PC-3 (cell line): ENCODE measurements at regions not wholly inside any gene's neighbourhood (a gene's known extent, or its start where the extent isn't known, plus 50 kb on each side); places are given as distances from the start of the nearest gene placed in this dataset.

Experiments
- ATAC-seq: fragments of 200-7000 bp; cut with Tn5 transposase; 2 replicates; pipeline ENCODE4 v1.9.1; 2020; ENCODE audit warnings: mild to moderate bottlenecking, moderate library complexity
- BruUV-seq: library from RNA; stranded (reverse); fragments of 400-500 nt; replicated peaks from 2 replicates; lab custom pipeline; 2021; lab: Mats Ljungman, UMichigan
- CTCF ChIA-PET: fragments of 300-600 bp; sonication (Branson Sonifier 250); formaldehyde crosslinking; loops from one replicate; lab custom pipeline; 2022; ENCODE audit warnings: antibody characterized with exemption; lab: Charles Lee
- POLR2A ChIA-PET: fragments of 300-600 bp; sonication (Branson Sonifier 250); formaldehyde crosslinking; loops from one replicate; lab custom pipeline; 2022; ENCODE audit warnings: antibody characterized with exemption; ENCODE audit not compliant: unreplicated experiment; lab: Charles Lee
- DNase-seq: peaks from one replicate; pipeline ENCODE4 v3.0.0-alpha.2; 2015
- H2AFZ ChIP-seq: fragments of 300-600 bp; sonication (generic); 2 replicates; pipeline ENCODE4 v1.6.0; 2016; ENCODE audit warnings: antibody characterized with exemption, low read length
- H3F3A ChIP-seq: fragments of 300-600 bp; sonication (generic); one replicate; pipeline ENCODE4 v1.6.0; 2017; ENCODE audit warnings: antibody characterized with exemption, low read length, control low read depth, mild to moderate bottlenecking; ENCODE audit not compliant: unreplicated experiment
- H3K27ac ChIP-seq: fragments of 300-600 bp; sonication (generic); 2 replicates; pipeline ENCODE4 v1.5.1; 2016; ENCODE audit warnings: mild to moderate bottlenecking, low read length
- H3K27me3 ChIP-seq: fragments of 300-600 bp; sonication (generic); 2 replicates; pipeline ENCODE4 v1.6.1; 2016; ENCODE audit warnings: low read length, mixed read lengths
- H3K36me3 ChIP-seq: fragments of 300-600 bp; sonication (generic); 2 replicates; pipeline ENCODE4 v1.6.1; 2016; ENCODE audit warnings: low read depth, mixed run types, low read length, mixed read lengths
- H3K4me1 ChIP-seq: fragments of 300-600 bp; sonication (generic); 2 replicates; pipeline ENCODE4 v1.5.1; 2016; ENCODE audit warnings: low read length; ENCODE audit not compliant: insufficient read depth
- H3K4me2 ChIP-seq: fragments of 300-600 bp; sonication (generic); 2 replicates; pipeline ENCODE4 v1.6.0; 2016; ENCODE audit warnings: low read length
- H3K4me3 ChIP-seq: fragments of 300-600 bp; sonication (generic); 2 replicates; pipeline ENCODE4 v1.5.1; 2016; ENCODE audit warnings: mild to moderate bottlenecking, low read length, mixed read lengths
- H3K79me2 ChIP-seq: fragments of 300-600 bp; sonication (generic); 2 replicates; pipeline ENCODE4 v1.6.1; 2017; ENCODE audit warnings: low read length, mixed read lengths
- H3K9ac ChIP-seq: fragments of 300-600 bp; sonication (generic); 2 replicates; pipeline ENCODE4 v1.6.0; 2016; ENCODE audit warnings: mild to moderate bottlenecking, low read length
- H3K9me2 ChIP-seq: fragments of 300-600 bp; sonication (generic); replicated peaks from 2 replicates; pipeline ENCODE4 v1.6.1; 2016; ENCODE audit warnings: mixed run types, low read length, mixed read lengths
- H3K9me3 ChIP-seq: fragments of 300-600 bp; sonication (generic); 2 replicates; pipeline ENCODE4 v1.6.1; 2016; ENCODE audit warnings: low read length, mixed read lengths
- H4K20me1 ChIP-seq: fragments of 300-600 bp; sonication (generic); 2 replicates; pipeline ENCODE4 v1.6.1; 2016; ENCODE audit warnings: low read length, mixed read lengths
- EZH2 ChIP-seq: fragments of 300-600 bp; sonication (generic); IDR thresholded peaks from one replicate; pipeline ENCODE4 v1.6.1; 2017; ENCODE audit warnings: antibody characterized with exemption, mild to moderate bottlenecking, low read length; ENCODE audit not compliant: unreplicated experiment
- EZH2phosphoT487 ChIP-seq: fragments of 300-600 bp; sonication (generic); IDR thresholded peaks from 2 replicates; pipeline ENCODE4 v1.6.1; 2018; ENCODE audit warnings: mild to moderate bottlenecking, antibody characterized with exemption, low read length, borderline replicate concordance
- intact Hi-C: fragments of 100-400 bp; cut with micrococcal nuclease; formaldehyde crosslinking; loops from 2 replicates; pipeline ENCODE4 v1.9.0; 2023
- TF ChIP-seq, protein P1 (sequence below): fragments of 300-600 bp; sonication (generic); conservative IDR thresholded peaks from 2 replicates; pipeline ENCODE4 v1.5.1; 2017; ENCODE audit warnings: antibody characterized with exemption, low read depth, mild to moderate bottlenecking, low read length

DNA sequence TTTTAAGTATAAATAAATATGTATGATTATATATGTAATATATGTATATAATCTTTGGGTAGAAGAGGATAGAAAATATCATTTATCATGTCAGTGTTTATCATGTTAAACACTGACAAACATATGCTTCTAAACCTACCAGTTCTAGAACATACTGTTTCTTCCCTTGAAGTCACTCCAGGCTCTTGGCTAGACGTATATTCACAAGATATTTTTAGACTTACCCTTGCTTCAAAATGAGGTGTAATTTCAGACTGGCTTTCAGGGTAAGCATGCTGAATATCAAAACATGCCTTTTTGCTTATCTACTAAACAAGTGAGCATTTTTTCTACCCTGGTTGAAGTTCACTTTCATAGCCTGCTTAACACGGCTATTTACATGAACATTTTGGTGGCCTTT, 642.4 kb upstream of the PKDCC start:
- BruUV-seq: no TSS peak
- intact Hi-C loops: no loop called here

DNA sequence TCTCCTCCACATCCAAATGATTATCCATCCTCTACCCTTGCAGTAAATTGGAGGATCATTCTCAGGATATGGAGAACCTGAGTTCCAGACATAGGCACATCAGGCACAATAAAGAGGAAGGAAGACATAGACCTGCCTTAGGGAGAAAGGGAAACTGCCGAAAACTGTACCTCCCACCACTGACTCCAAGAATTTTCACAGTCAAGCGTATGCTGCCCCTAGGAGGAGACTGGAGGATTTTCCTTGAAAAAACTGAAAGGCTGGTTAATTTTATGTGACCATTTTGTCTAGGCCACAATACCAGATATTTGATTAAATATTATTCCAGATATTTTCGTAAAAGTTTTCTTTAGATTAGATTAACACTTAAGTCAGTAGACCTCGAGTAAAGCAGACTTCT, 638.5 kb upstream of the PKDCC start:
- Histone ChIP-seq H3K4me3 (no peak overlapping the region), H3K27me3 (no peaks in the 10 kb centered on the region), H3K9me3 (no peaks in the 10 kb centered on the region), H3K4me2 (no peak overlapping the region), H3K9ac (no peak overlapping the region), H3K79me2 (no peaks in the 10 kb centered on the region), H3K9me2 (no peaks in the 10 kb centered on the region), H3K4me1 (no peaks in the 10 kb centered on the region), H2AFZ (no peak overlapping the region), H3K36me3 (no peaks in the 10 kb centered on the region), H3K27ac (no peak overlapping the region), H3F3A (no peaks in the 10 kb centered on the region), H4K20me1 (no peaks in the 10 kb centered on the region)
- TF ChIP-seq, protein P1, sequence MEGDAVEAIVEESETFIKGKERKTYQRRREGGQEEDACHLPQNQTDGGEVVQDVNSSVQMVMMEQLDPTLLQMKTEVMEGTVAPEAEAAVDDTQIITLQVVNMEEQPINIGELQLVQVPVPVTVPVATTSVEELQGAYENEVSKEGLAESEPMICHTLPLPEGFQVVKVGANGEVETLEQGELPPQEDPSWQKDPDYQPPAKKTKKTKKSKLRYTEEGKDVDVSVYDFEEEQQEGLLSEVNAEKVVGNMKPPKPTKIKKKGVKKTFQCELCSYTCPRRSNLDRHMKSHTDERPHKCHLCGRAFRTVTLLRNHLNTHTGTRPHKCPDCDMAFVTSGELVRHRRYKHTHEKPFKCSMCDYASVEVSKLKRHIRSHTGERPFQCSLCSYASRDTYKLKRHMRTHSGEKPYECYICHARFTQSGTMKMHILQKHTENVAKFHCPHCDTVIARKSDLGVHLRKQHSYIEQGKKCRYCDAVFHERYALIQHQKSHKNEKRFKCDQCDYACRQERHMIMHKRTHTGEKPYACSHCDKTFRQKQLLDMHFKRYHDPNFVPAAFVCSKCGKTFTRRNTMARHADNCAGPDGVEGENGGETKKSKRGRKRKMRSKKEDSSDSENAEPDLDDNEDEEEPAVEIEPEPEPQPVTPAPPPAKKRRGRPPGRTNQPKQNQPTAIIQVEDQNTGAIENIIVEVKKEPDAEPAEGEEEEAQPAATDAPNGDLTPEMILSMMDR: no peak
- no peak for TF ChIP-seq EZH2
- no peak for TF ChIP-seq EZH2phosphoT487
- no TSS peak for BruUV-seq
- POLR2A ChIA-PET: no interaction called here
- ATAC-seq: no peak
- DNase-seq: peak; percentile 9
- CTCF ChIA-PET: no interaction called here
- intact Hi-C loops: no loop called here

More for the DNA sequence above, 642.4 kb upstream of the PKDCC start:
- no peaks in the 10 kb centered on the region for H3K9me3 ChIP-seq
- no peaks in the 10 kb centered on the region for H3K36me3 ChIP-seq
- TF ChIP-seq, protein P1: no peak
- TF ChIP-seq EZH2phosphoT487: no peak
- TF ChIP-seq EZH2: no peak
- H3K79me2 ChIP-seq: no peaks in the 10 kb centered on the region
- ChIA-PET POLR2A (no interaction called here), CTCF (no interaction called here)
- H3K4me3 ChIP-seq: no peak overlapping the region
- no peaks in the 10 kb centered on the region for H3K27me3 ChIP-seq
- H2AFZ ChIP-seq: no peak overlapping the region
- H3K4me2 ChIP-seq: no peak overlapping the region
- no peaks in the 10 kb centered on the region for H3F3A ChIP-seq
- no peak for ATAC-seq
- H3K4me1 ChIP-seq: no peaks in the 10 kb centered on the region
- H3K9ac ChIP-seq: no peak overlapping the region
- no peaks in the 10 kb centered on the region for H4K20me1 ChIP-seq
- no peak for DNase-seq
- H3K27ac ChIP-seq: no peak overlapping the region
- H3K9me2 ChIP-seq: no peaks in the 10 kb centered on the region

DNA sequence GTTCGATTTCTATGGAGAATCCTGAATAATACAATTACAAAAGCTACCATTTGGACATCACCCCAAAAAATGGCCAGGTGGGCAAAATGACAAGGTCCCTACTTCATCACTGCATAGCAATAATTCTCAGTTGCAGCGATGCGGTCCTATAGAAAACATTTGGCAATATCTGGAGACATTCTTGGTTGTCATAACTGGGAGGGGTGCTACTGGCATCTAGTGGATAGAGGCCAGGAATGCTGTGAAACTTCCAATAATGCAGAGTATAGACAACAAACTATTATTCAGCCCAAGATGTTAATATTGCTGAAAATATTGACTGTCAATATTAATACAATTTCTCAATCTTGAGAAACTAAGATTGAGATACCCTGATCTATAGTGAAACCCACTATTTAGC, 637.8 kb upstream of the PKDCC start:
- intact Hi-C loops: loop anchor here (2.0 to 5.0 kb wide), 2 partner anchors 455 to 568 kb away; no protein-coding TSS in a partner anchor
- Histone ChIP-seq H3K9ac (no peak overlapping the region), H3K4me1 (no peaks in the 10 kb centered on the region), H3K4me3 (no peak overlapping the region), H2AFZ (no peak overlapping the region), H3K36me3 (no peaks in the 10 kb centered on the region), H4K20me1 (no peaks in the 10 kb centered on the region), H3K79me2 (no peaks in the 10 kb centered on the region), H3F3A (no peaks in the 10 kb centered on the region), H3K27me3 (no peaks in the 10 kb centered on the region), H3K27ac (no peak overlapping the region), H3K9me3 (no peaks in the 10 kb centered on the region), H3K9me2 (no peaks in the 10 kb centered on the region), H3K4me2 (no peak overlapping the region)
- ATAC-seq (peak; percentile 60), DNase-seq (peak; percentile 42)
- ChIA-PET CTCF (no interaction called here), POLR2A (no interaction called here)
- TF ChIP-seq, protein P1: peak; percentile 48
- TF ChIP-seq EZH2 (no peak), EZH2phosphoT487 (no peak)
- no TSS peak for BruUV-seq
